ENCODE measurements at regions not wholly inside any gene's neighbourhood (a gene's known extent, or its start where the extent isn't known, plus 50 kb on each side); places are given as distances from the start of the nearest gene placed in this dataset.

GRCh38 chr18:25001803-25002202 lies 350.2 kb downstream of the ZNF521 start:
- WGBS (ENCODE audit: insufficient coverage): 85% methylated on average over 2 of the region's 2 CpGs
- H3K27ac ChIP-seq (ENCODE audit: low read length): no peak overlapping the region
- no peak overlapping the region for H3K4me3 Mint-ChIP-seq
- H3K36me3 Mint-ChIP-seq: peaks cover 6% of the 10 kb centered on the region
- no peak overlapping the region for H3K27ac Mint-ChIP-seq
- no peaks in the 10 kb centered on the region for H3K9me3 ChIP-seq (ENCODE audit: control insufficient read depth, insufficient read depth, low read length)
- peaks cover 0 to 5% of the 10 kb centered on the region in 2 donors for H3K27me3 Mint-ChIP-seq (ENCODE audit: low read depth in 2 of 2)
- peaks cover 0 to 7% of the 10 kb centered on the region in 2 donors for H3K9me3 Mint-ChIP-seq
- H3K4me1 ChIP-seq (ENCODE audit: control insufficient read depth, insufficient read depth, low read length): no peaks in the 10 kb centered on the region
- intact Hi-C loops (cut with micrococcal nuclease): no loop called here
- H3K27me3 ChIP-seq (ENCODE audit: control insufficient read depth, insufficient read depth, low read length): no peaks in the 10 kb centered on the region
- TF ChIP-seq CTCF (IDR thresholded peaks at IDR 0.05): no peak
- no peak overlapping the region for H3K4me3 ChIP-seq (ENCODE audit: low read length)
- ATAC-seq (no peak), DNase-seq (no peak)
- H3K36me3 ChIP-seq (ENCODE audit: control insufficient read depth, insufficient read depth, low read length): no peaks in the 10 kb centered on the region
- H3K4me1 Mint-ChIP-seq: no peaks in the 10 kb centered on the region

- no peak for ATAC-seq
Measured at GRCh38 chr18:25005541-25006403, 346.2 kb downstream of the ZNF521 start.

GRCh38 chr18:25010623-25011374 lies 341.2 kb downstream of the ZNF521 start:
- no peaks in the 10 kb centered on the region for H3K27me3 ChIP-seq (ENCODE audit: control insufficient read depth, insufficient read depth, low read length)
- H3K9me3 ChIP-seq (ENCODE audit: control insufficient read depth, insufficient read depth, low read length): no peaks in the 10 kb centered on the region
- H3K9me3 Mint-ChIP-seq: no peaks in the 10 kb centered on the region
- H3K4me3 ChIP-seq (ENCODE audit: low read length): no peak overlapping the region
- no peak overlapping the region for H3K27ac Mint-ChIP-seq
- no peaks in the 10 kb centered on the region for H3K4me1 ChIP-seq (ENCODE audit: control insufficient read depth, insufficient read depth, low read length)
- H3K27ac ChIP-seq (ENCODE audit: low read length): no peak overlapping the region
- intact Hi-C loops (cut with micrococcal nuclease): no loop called here
- no peak overlapping the region for H3K4me3 Mint-ChIP-seq
- H3K36me3 Mint-ChIP-seq: no peaks in the 10 kb centered on the region
- DNase-seq (no peak), ATAC-seq (no peak)
- H3K27me3 Mint-ChIP-seq (ENCODE audit: low read depth in 2 of 2): peaks cover 0 to 9% of the 10 kb centered on the region in 2 donors
- no peak for TF ChIP-seq CTCF (IDR thresholded peaks at IDR 0.05)
- no peaks in the 10 kb centered on the region for H3K4me1 Mint-ChIP-seq
- no peaks in the 10 kb centered on the region for H3K36me3 ChIP-seq (ENCODE audit: control insufficient read depth, insufficient read depth, low read length)
- WGBS (ENCODE audit: insufficient coverage): 77% methylated on average over 2 of the region's 4 CpGs

More at GRCh38 chr18:25005541-25006403, 346.2 kb downstream of the ZNF521 start:
- H3K27me3 ChIP-seq (ENCODE audit: control insufficient read depth, insufficient read depth, low read length): no peaks in the 10 kb centered on the region
- H3K27ac ChIP-seq (ENCODE audit: low read length): no peak overlapping the region
- H3K36me3 ChIP-seq (ENCODE audit: control insufficient read depth, insufficient read depth, low read length): no peaks in the 10 kb centered on the region
- no peaks in the 10 kb centered on the region for H3K9me3 Mint-ChIP-seq
- H3K36me3 Mint-ChIP-seq: no peaks in the 10 kb centered on the region
- H3K9me3 ChIP-seq (ENCODE audit: control insufficient read depth, insufficient read depth, low read length): no peaks in the 10 kb centered on the region
- H3K4me1 Mint-ChIP-seq: no peaks in the 10 kb centered on the region
- 47% methylated on average over 6 of the region's 6 CpGs for WGBS (ENCODE audit: insufficient coverage)
- H3K27me3 Mint-ChIP-seq (ENCODE audit: low read depth in 2 of 2): peaks cover 0 to 5% of the 10 kb centered on the region in 2 donors
- intact Hi-C loops (cut with micrococcal nuclease): no loop called here
- H3K4me3 Mint-ChIP-seq: no peak overlapping the region
- no peak for DNase-seq
- no peak for TF ChIP-seq CTCF (IDR thresholded peaks at IDR 0.05)
- no peak overlapping the region for H3K4me3 ChIP-seq (ENCODE audit: low read length)
- H3K27ac Mint-ChIP-seq: no peak overlapping the region
- H3K4me1 ChIP-seq (ENCODE audit: control insufficient read depth, insufficient read depth, low read length): no peaks in the 10 kb centered on the region
